HAP-1 (cell line): ENCODE measurements at regions not wholly inside any gene's neighbourhood (a gene's known extent, or its start where the extent isn't known, plus 50 kb on each side); places are given as distances from the start of the nearest gene placed in this dataset.
"Not testable (repeated sequence)": the region's sequence is repeated elsewhere in the genome, so short reads cannot be mapped to it uniquely, and the experiment has no call there.

Source experiments
- DNase-seq, 2 experiments: peaks; one replicate each; pipeline ENCODE4 v3.0.0-alpha.2; 2016 to 2020; ENCODE audit warnings: low spot score in 2 of 2
- H3K27me3 ChIP-seq: fragments of 250-450 bp; sonication (Bioruptor Pico); 2 replicates; pipeline ENCODE4 v1.5.1; 2020; ENCODE audit warnings: low read depth, mild to moderate bottlenecking, moderate library complexity
- H3K36me3 ChIP-seq: fragments of 250-450 bp; sonication (Bioruptor Pico); replicated peaks from 2 replicates; pipeline ENCODE4 v1.5.1; 2020; ENCODE audit warnings: mild to moderate bottlenecking
- H3K4me1 ChIP-seq: fragments of 250-450 bp; sonication (Bioruptor Pico); 2 replicates; pipeline ENCODE4 v1.5.1; 2020; ENCODE audit warnings: mild to moderate bottlenecking
- H3K4me3 ChIP-seq: fragments of 250-450 bp; sonication (Bioruptor Pico); 2 replicates; pipeline ENCODE4 v1.5.1; 2020; ENCODE audit warnings: mild to moderate bottlenecking, moderate library complexity
- H3K9me3 ChIP-seq: fragments of 250-450 bp; sonication (Bioruptor Pico); 2 replicates; pipeline ENCODE4 v1.5.1; 2020; ENCODE audit warnings: mild to moderate bottlenecking, moderate library complexity
- in situ Hi-C: fragments of 300-500 bp; cut with MboI; formaldehyde crosslinking; loops from 3 replicates; pipeline ENCODE4 v1.14.3; 2020; ENCODE audit warnings: low sequenced_read_pairs, inconsistent platforms, mixed read lengths

DNA sequence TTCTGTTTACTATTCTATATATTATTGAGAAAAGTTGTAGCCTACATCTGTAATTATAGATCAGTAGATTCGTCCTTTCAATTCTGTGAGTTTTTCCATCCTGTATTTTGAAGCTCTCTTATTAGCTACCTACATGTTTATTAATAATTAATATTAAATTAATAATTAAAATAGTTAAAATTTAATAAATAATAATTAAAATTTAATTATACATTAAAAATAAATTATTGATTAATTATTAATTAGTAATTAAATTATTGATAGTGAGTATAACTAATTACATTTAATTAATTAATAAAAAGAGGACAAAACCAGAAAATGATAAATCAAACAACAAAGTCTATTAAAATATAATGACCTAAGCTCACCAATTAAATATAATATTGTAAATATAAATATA lies 606.6 kb upstream of the ROBO1 start:
- Histone ChIP-seq H3K4me1 (peaks cover 5% of the 10 kb centered on the region), H3K36me3 (no peaks in the 10 kb centered on the region), H3K4me3 (no peak overlapping the region), H3K9me3 (no peaks in the 10 kb centered on the region), H3K27me3 (no peaks in the 10 kb centered on the region)
- no peak for DNase-seq
- in situ Hi-C loops: no loop called here

GRCh38 chr3:80368616-80369015 lies 600.8 kb upstream of the ROBO1 start:
- Histone ChIP-seq H3K9me3 (no peaks in the 10 kb centered on the region), H3K36me3 (no peaks in the 10 kb centered on the region), H3K4me1 (no peaks in the 10 kb centered on the region), H3K4me3 (no peak overlapping the region), H3K27me3 (no peaks in the 10 kb centered on the region)
- in situ Hi-C loops: no loop called here
- DNase-seq: no peak

DNA sequence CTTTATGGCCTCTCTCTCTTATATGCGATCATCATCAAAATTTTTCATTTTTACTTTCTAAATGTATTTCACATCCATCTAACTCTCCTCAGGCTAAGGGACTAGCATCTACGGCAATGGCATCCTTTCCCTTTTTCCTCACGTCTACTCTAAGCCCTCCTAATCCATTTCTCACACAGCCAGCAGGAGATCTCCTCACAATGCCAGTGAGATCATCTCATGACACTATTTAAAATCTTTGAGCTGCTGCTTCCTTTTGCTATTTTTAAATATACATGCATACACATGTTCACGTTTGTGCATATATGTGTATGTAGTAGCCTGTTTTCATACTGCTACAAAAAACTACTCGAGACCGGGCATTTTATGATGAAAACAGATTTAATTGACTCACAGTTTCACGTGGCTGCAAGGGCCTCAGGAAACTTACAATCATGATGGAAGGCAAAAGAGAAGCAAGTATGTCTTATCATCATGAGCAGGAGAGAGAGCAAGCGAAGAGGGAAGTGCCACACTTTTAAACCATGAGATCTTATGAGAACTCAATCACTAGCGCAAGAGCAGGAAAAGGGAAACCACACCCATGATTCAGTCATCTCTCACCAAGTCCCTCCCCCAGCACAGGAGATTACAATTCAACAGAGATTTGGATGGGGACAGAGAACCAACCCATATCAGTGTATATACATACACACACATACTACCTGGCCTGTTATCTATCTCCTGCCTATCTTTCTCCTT lies 599.2 kb upstream of the ROBO1 start:
- DNase-seq: no peak
- Histone ChIP-seq H3K9me3 (no peaks in the 10 kb centered on the region), H3K4me1 (no peaks in the 10 kb centered on the region), H3K27me3 (no peaks in the 10 kb centered on the region), H3K36me3 (no peaks in the 10 kb centered on the region), H3K4me3 (no peak overlapping the region)
- in situ Hi-C loops: no loop called here

GRCh38 chr3:80357761-80358160 lies 590.0 kb upstream of the ROBO1 start:
- no peaks in the 10 kb centered on the region for H3K9me3 ChIP-seq
- in situ Hi-C loops: no loop called here
- peaks cover 7% of the 10 kb centered on the region; the same call in 1 of the 2 replicates for H3K4me1 ChIP-seq
- DNase-seq: no peak
- no peak overlapping the region for H3K4me3 ChIP-seq
- H3K36me3 ChIP-seq: no peaks in the 10 kb centered on the region
- H3K27me3 ChIP-seq: no peaks in the 10 kb centered on the region

DNA sequence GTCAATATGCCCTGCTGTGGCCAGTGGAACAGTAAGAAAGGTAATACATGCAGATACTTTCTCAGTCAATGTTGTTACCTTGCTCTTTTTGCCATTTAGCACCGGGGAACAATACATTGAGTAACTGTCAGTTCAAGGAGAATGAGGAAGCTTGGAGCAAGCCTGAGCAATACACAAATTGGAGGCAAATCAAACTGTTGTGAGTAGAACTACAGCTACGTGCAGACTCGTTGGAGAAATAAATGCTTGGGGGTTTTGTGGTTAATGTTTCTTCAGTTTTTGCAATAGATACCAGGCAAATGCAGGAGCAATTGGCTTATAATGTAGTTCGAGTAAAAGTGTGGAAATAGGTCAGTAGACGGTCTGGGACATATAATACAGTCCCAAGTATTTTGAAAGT lies 587.3 kb upstream of the ROBO1 start:
- Histone ChIP-seq H3K27me3 (no peaks in the 10 kb centered on the region), H3K36me3 (no peaks in the 10 kb centered on the region), H3K4me3 (no peak overlapping the region), H3K4me1 (peaks cover 7% of the 10 kb centered on the region; the same call in 1 of the 2 replicates), H3K9me3 (no peaks in the 10 kb centered on the region)
- in situ Hi-C loops: no loop called here
- DNase-seq: no peak

DNA sequence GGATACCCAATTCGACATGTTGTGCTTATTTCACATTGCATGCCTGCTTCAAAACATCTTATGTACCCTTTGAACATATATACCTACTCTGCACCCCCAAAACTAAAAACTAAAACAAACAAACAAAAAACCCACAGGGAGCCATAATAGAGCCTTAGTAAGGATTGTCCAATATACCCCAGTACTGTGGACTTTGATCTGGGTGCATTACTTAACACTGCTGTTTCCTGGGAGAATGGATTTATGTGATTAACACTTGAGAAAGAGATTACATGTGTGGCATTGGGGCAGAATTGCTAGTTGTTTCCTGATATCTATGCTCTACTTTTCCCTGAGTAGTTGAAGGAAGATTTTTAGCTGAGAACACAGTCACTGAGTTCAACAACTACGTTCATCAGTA lies 583.4 kb upstream of the ROBO1 start:
- no peak overlapping the region for H3K4me3 ChIP-seq
- in situ Hi-C loops: no loop called here
- H3K36me3 ChIP-seq: no peaks in the 10 kb centered on the region
- no peaks in the 10 kb centered on the region for H3K27me3 ChIP-seq
- no peaks in the 10 kb centered on the region for H3K4me1 ChIP-seq
- DNase-seq: no peak
- H3K9me3 ChIP-seq: no peaks in the 10 kb centered on the region

DNA sequence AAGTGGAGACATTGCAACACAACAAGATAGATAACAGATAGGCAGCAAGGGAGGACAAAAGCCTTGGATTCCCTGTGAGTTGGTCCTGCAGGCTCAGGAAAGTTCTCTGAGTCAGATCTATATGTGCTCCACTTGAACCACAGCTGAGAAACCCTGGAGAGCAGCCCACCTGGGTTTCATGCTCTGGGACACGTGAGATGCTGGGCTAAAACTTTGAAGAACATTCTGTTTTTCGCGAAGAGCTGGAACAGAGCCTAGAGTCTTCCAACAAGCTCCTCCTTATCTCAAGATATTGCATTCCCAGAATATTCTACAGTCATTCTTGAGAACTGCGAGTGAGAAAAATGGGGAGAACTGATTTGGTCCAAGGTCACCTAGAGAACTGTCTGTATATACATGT lies 583.0 kb upstream of the ROBO1 start:
- H3K4me3 ChIP-seq: no peak overlapping the region
- in situ Hi-C loops: no loop called here
- H3K9me3 ChIP-seq: no peaks in the 10 kb centered on the region
- DNase-seq: no peak
- no peaks in the 10 kb centered on the region for H3K4me1 ChIP-seq
- H3K36me3 ChIP-seq: no peaks in the 10 kb centered on the region
- H3K27me3 ChIP-seq: no peaks in the 10 kb centered on the region

GRCh38 chr3:80338366-80338765 lies 570.6 kb upstream of the ROBO1 start:
- Histone ChIP-seq H3K4me3 (no peak overlapping the region), H3K9me3 (no peaks in the 10 kb centered on the region), H3K36me3 (no peaks in the 10 kb centered on the region), H3K27me3 (no peaks in the 10 kb centered on the region), H3K4me1 (no peaks in the 10 kb centered on the region)
- in situ Hi-C loops: no loop called here
- DNase-seq: no peak

GRCh38 chr3:80334534-80334933 lies 566.7 kb upstream of the ROBO1 start:
- H3K4me1 ChIP-seq: no peaks in the 10 kb centered on the region
- H3K27me3 ChIP-seq: no peaks in the 10 kb centered on the region
- H3K9me3 ChIP-seq: no peaks in the 10 kb centered on the region
- no peaks in the 10 kb centered on the region for H3K36me3 ChIP-seq
- H3K4me3 ChIP-seq: no peak overlapping the region
- no peak for DNase-seq
- in situ Hi-C loops: no loop called here

DNA sequence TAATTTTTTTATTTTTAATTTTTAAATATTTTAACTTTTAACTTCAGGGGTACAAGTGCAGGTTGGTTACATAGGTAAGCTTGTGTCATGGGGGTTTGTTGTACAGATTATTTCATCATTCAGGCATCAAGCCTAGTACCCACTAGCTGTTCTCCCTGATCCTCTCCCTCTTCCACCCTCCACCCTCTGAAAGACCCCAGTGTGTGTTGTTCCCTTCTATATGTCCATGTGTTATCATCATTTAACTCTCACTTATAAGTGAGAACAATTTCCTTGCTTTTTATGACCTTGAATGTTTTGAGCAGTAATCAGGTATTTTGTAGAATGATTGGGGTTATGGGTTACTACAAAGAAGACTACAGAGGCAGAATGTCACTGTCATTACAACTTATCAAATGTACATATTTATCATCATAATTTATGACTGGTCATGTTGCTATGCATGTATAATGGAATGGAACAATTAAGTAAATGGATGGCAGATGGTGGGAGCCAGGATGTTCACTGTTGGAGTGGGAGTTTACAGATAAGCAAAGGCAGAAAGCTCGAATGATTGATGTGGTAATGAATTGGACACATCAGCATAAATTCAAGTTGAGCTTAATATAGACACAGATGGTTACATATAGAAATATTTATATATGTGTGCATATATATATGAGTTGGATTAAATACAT lies 563.8 kb upstream of the ROBO1 start:
- H3K4me3 ChIP-seq: no peak overlapping the region
- H3K27me3 ChIP-seq: no peaks in the 10 kb centered on the region
- H3K9me3 ChIP-seq: no peaks in the 10 kb centered on the region
- DNase-seq: no peak
- H3K36me3 ChIP-seq: no peaks in the 10 kb centered on the region
- in situ Hi-C loops: no loop called here
- no peaks in the 10 kb centered on the region for H3K4me1 ChIP-seq

DNA sequence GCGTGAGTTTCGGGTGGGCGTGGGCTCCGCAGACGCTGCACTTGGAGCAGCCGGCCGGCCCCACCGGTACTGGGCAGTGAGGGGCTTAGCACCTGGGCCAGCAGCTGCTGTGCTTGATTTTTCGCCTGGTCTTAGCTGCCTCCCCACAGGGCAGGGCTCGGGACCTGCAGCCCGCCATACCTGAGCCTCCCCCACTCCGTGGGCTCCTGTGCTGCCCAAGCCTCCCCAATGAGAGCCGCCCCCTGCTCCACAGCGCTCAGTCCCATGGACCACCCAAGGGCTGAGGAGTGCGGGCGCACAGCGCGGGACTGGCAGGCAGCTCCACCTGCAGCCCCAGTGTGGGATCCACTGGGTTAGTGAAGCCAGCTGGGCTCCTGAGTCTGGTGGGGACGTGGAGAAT lies 546.7 kb upstream of the ROBO1 start:
- H3K4me3 ChIP-seq, DNase-seq, H3K9me3 ChIP-seq, in situ Hi-C loops, H3K36me3 ChIP-seq, H3K27me3 ChIP-seq, H3K4me1 ChIP-seq: not testable (repeated sequence)

- H3K4me1 ChIP-seq: no peaks in the 10 kb centered on the region
- H3K4me3 ChIP-seq: no peak overlapping the region
- H3K27me3 ChIP-seq: no peaks in the 10 kb centered on the region
- 0 out of 2 replicates have a peak, but pooled peaks cover 3% of the 10 kb centered on the region for H3K9me3 ChIP-seq
- in situ Hi-C loops: no loop called here
- no peak for DNase-seq
- no peaks in the 10 kb centered on the region for H3K36me3 ChIP-seq
Measured at GRCh38 chr3:80308637-80309036, 540.8 kb upstream of the ROBO1 start.

DNA sequence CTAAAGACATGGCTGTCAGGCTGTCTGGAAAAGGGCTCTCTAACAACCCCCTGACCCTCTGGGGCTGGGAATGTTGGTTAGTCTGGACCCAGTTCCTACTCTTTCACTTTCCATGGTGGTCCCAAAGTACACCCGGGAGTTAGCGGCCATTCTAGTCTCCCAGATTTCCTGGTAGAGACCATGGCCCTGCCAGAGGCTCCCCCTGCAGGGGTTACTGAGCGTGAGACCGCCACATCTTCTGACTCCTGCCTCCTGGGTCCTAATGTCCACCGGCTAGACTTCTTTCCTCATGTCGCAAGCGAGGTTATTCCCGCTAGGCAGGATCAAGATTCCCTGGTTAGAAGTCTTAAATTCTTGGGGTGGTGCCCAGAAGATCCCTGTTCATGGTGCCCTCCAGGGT lies 540.0 kb upstream of the ROBO1 start:
- in situ Hi-C loops: no loop called here
- Histone ChIP-seq H3K4me3 (no peak overlapping the region), H3K4me1 (no peaks in the 10 kb centered on the region), H3K36me3 (no peaks in the 10 kb centered on the region), H3K9me3 (no peaks in the 10 kb centered on the region), H3K27me3 (no peaks in the 10 kb centered on the region)
- DNase-seq: no peak

- Histone ChIP-seq H3K27me3 (no peaks in the 10 kb centered on the region), H3K4me3 (no peak overlapping the region), H3K4me1 (no peaks in the 10 kb centered on the region), H3K9me3 (no peaks in the 10 kb centered on the region), H3K36me3 (no peaks in the 10 kb centered on the region)
- in situ Hi-C loops: no loop called here
- no peak for DNase-seq
Measured at GRCh38 chr3:80297720-80298119, 529.9 kb upstream of the ROBO1 start.
